SIG-M5 treated with dmso at 0.1 percent for 504 hours (cell line): ENCODE measurements at regions not wholly inside any gene's neighbourhood (a gene's known extent, or its start where the extent isn't known, plus 50 kb on each side); places are given as distances from the start of the nearest gene placed in this dataset.
"Not testable (repeated sequence)": the region's sequence is repeated elsewhere in the genome, so short reads cannot be mapped to it uniquely, and the experiment has no call there.

Source experiments
- DNase-seq: peaks from one replicate; lab custom pipeline; 2025; ENCODE audit not compliant: unreplicated experiment; lab: John Stamatoyannopoulos, UW

GRCh38 chr13:50129706-50130122, 114.5 kb downstream of the KCNRG start:
- no peak for DNase-seq

GRCh38 chr13:50130123-50130946, 115.1 kb downstream of the KCNRG start:
- DNase-seq = no peak

GRCh38 chr13:50131920-50132903, 117.0 kb downstream of the KCNRG start:
- no peak for DNase-seq

- DNase-seq = no peak
Measured at GRCh38 chr13:50132904-50133357, 117.7 kb downstream of the KCNRG start.

GRCh38 chr13:50133358-50133953, 118.2 kb downstream of the KCNRG start:
- no peak for DNase-seq

GRCh38 chr13:50136226-50136625, 121.0 kb downstream of the KCNRG start:
- DNase-seq = no peak

GRCh38 chr13:50136678-50137077, 121.4 kb downstream of the KCNRG start:
- no peak for DNase-seq

GRCh38 chr13:50139435-50139934, 124.2 kb downstream of the KCNRG start:
- not testable (repeated sequence) for DNase-seq

- no peak for DNase-seq
Measured at GRCh38 chr13:50140153-50140552, 124.9 kb downstream of the KCNRG start.

GRCh38 chr13:50140581-50141374, 125.5 kb downstream of the KCNRG start:
- no peak for DNase-seq

GRCh38 chr13:50141375-50141975, 126.2 kb downstream of the KCNRG start:
- peak; percentile 70 for DNase-seq

- no peak for DNase-seq
Measured at GRCh38 chr13:50144246-50145160, 129.3 kb downstream of the KCNRG start.

GRCh38 chr13:50149214-50149613, 134.0 kb downstream of the KCNRG start:
- peak; percentile 13 for DNase-seq

GRCh38 chr13:50149932-50150331, 134.7 kb downstream of the KCNRG start:
- no peak for DNase-seq

GRCh38 chr13:50152224-50152623, 137.0 kb downstream of the KCNRG start:
- no peak for DNase-seq

GRCh38 chr13:50152655-50153309, 137.5 kb downstream of the KCNRG start:
- no peak for DNase-seq

- no peak for DNase-seq
Measured at GRCh38 chr13:50153401-50153800, 138.2 kb downstream of the KCNRG start.

- DNase-seq = no peak
Measured at GRCh38 chr13:50153876-50154275, 138.6 kb downstream of the KCNRG start.
